ENCODE measurements at regions not wholly inside any gene's neighbourhood (a gene's known extent, or its start where the extent isn't known, plus 50 kb on each side); places are given as distances from the start of the nearest gene placed in this dataset.
"Not testable (repeated sequence)": the region's sequence is repeated elsewhere in the genome, so short reads cannot be mapped to it uniquely, and the experiment has no call there.

DNA sequence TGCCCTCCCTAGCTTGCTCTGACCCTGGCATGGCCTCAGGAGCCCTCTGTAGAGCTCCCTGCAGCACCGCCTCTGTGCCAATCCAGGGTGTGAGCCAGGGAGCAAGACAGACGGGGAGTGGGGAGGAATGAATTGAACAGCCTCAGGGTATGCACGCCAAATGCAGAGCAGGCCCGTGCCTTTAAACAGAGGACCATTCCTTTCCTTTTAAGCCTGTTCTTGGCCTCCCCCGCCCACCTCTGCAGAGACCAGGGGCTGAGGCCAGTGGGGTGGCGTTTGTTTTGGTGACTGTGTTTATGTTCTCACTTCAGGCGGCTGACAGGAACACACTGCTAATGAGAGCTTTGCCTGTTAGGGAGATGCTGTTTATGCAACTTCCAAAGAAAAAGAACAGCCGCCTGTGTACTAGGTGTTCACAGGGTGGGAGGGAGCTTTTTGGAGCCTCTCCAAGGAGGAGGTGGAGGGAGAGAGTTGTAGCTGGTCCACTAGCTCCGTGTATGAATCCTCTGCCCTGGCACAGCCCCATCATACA lies 528.1 kb upstream of the DPP6 start:
- no peak for DNase-seq (ENCODE audit: low spot score)

GRCh38 chr7:153529100-153529499 lies 523.1 kb upstream of the DPP6 start:
- DNase-seq (ENCODE audit: low spot score) = no peak

- DNase-seq (ENCODE audit: low spot score) = no peak
Observed at GRCh38 chr7:153529651-153530165, 522.5 kb upstream of the DPP6 start.

DNA sequence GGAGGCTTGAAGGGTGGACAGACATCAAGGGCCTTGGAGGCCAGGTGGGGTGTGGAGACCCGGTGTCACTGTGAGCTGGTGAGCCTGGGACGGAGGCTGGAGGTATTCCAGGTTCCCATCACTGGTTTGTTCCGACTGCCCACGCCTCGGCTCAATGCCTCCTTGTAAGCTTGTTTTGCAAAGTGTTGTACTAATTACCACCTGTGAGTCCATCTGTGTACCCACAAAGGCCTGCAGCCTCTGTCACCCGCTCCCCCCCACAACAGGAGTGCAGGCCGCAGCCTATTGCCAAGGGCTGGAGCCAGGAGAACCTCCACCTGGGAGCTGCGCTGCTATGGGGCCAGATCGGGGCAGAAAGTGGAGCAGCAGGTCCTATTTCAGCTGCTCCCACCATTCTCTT lies 521.8 kb upstream of the DPP6 start:
- DNase-seq (ENCODE audit: low spot score) = no peak

- no peak for DNase-seq (ENCODE audit: low spot score)
Observed at GRCh38 chr7:153532326-153532725, 519.9 kb upstream of the DPP6 start.

GRCh38 chr7:153537271-153537670 lies 514.9 kb upstream of the DPP6 start:
- DNase-seq (ENCODE audit: low spot score) = no peak

- DNase-seq (ENCODE audit: low spot score) = no peak
Observed at GRCh38 chr7:153541903-153542302, 510.3 kb upstream of the DPP6 start.

DNA sequence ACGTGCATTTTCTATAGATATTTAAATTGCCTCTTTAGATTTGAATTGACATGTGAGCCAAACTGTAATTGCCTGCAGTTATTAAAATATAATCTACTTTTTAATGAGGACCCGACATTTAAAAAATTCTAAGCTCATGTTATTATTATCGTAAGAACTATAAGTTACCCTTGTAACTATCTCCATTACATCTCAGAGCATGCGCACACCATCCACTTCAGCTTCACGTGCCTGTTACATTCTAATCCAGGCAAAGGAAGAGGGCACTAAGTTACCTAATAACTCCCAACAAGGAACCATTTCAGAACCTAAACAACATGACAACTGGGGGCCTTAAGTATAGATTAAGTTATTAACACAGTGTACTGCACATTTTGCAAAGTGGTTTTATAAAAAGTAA lies 509.0 kb upstream of the DPP6 start:
- no peak for DNase-seq (ENCODE audit: low spot score)

DNA sequence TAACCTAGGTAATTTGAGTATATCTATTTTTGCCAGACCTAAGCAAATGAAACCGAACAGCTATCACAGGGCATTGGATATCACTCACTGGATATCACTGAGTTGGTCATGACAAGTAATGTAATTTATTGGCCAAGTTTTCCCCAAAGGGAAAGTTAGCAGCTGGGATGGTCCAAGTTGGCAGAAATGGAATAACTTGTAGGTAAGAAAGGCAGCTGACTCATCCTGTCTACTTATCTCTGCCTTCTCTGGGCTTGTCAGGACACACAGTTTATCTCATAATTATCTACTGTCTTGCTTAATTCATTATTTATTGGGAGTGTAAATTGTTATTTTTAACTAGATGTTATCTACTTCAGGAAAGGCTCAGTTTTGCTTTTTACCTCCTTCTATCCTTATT lies 502.0 kb upstream of the DPP6 start:
- DNase-seq (ENCODE audit: low spot score) = no peak

DNA sequence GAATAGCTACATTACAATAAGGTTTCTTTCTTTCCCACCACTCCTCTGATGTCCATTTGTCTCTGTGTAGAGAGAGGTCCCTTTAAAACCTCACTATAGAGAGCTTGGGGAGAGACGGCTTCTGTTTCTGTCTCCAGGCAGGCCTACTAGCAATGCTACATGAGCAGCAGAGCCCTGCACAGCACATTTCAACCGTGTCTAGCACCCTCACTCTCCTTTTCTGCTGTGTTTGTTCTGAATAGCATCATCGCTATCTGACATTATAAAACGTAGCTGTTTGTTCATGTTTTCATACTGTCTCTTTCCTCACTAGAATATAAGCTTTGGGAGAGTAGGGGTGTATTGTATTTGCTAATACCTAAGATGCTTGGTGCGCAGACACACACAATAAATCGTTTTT lies 487.8 kb upstream of the DPP6 start:
- DNase-seq (ENCODE audit: low spot score) = no peak

- no peak for DNase-seq (ENCODE audit: low spot score)
Observed at GRCh38 chr7:153566324-153566723, 485.9 kb upstream of the DPP6 start.

- no peak for DNase-seq (ENCODE audit: low spot score)
Observed at GRCh38 chr7:153567426-153567825, 484.8 kb upstream of the DPP6 start.

DNA sequence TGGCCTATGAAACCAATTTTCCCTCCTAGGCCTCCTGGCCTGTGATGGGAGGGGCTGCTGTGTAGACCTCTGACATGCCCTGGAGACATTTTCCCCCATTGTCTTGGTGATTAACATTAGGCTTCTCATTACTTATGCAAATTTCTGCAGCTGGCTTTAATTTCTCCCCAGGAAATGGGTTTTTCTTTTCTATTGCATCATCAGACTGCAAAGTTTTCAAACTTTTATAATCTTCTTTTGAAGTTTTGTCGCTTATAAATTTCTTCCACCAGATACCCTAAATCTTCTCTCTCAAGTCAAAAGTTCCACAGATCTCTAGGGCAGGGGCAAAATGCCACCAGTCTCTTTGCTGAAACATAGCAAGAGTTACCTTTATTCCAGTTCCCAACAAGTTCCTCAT lies 482.7 kb upstream of the DPP6 start:
- not testable (repeated sequence) for DNase-seq (ENCODE audit: low spot score)

DNA sequence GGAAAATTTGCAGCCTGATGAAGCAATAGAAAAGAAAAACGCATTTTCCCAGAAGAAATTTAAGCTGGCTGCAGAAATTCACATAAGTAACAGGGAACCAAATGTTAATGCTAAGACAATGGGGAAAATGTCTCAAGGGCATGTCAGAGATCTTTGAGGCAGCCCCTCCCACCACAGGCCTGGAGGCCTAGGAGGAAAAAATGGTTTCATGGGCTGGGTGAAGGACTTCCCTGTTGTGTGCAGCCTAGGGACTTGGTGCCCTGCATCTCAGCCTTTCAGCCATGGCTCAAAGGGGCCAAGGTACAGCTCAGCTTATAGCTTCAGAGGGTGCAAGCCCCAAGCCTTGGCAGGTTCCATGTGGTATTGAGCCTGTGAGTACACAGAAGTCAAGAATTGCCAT lies 476.1 kb upstream of the DPP6 start:
- DNase-seq (ENCODE audit: low spot score) = no peak

GRCh38 chr7:153581419-153581818 lies 470.8 kb upstream of the DPP6 start:
- no peak for DNase-seq (ENCODE audit: low spot score)

DNA sequence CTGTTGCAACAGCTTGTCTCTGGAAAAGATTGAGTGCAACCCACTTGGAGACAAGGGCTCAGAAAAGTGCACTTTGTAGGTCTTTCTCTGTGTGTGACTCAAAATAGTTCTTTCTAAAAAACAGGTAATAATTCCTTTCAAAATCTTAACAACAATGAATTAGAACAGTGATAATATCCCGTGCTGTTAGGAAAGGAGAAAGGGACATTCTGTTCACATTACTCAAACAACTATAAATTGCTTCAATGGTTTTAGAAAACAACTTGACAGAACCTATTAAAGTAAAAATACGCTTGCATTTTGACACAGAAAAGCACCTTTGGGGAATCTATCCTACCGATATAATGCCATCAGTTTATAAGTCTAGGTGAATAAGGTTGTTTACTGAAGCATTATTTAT lies 468.1 kb upstream of the DPP6 start:
- DNase-seq (ENCODE audit: low spot score) = no peak

DNA sequence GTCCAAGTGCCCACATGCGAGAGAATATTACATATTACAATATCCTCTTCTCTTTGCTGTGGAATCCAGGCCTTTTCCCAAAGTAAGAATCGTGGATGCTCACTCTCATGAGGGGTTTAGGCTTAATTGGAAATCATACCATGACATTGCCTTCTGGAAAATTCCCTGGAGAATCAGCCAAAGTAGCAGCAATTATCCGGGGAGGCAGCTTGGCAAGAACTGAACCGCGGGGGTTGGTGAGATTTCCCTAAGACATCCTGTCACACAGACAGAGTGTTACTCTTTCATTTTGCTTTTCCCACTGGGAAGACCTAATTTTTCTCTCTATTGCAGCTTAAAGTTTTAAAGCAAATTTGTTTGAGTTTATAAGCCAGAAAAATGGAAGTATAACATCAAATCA lies 463.6 kb upstream of the DPP6 start:
- DNase-seq (ENCODE audit: low spot score) = no peak

- DNase-seq (ENCODE audit: low spot score) = no peak
Observed at GRCh38 chr7:153590136-153590535, 462.1 kb upstream of the DPP6 start.

GRCh38 chr7:153590571-153590970 lies 461.6 kb upstream of the DPP6 start:
- DNase-seq (ENCODE audit: low spot score) = no peak

DNA sequence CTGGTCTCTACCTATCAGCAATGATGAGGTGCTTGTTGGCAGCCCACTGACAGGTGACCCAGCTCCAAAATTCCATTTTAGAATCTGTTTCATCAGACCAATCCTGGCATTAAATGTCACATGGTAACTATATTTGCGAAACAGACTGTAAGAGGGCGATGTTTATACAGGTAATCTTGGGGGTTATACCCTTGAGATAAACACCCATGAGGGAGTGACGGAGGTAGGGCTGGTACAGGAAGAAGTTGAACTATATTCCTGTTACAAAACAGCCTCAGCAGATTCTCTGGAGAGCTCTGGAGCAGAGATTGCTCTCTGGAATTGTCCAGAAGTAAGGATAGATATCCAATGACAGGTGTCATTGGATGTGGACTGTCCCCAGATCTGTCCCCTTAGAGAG lies 444.8 kb upstream of the DPP6 start:
- no peak for DNase-seq (ENCODE audit: low spot score)

- DNase-seq (ENCODE audit: low spot score) = no peak
Observed at GRCh38 chr7:153616711-153617325, 435.4 kb upstream of the DPP6 start.

- DNase-seq (ENCODE audit: low spot score) = no peak
Observed at GRCh38 chr7:153627323-153627722, 424.9 kb upstream of the DPP6 start.

DNA sequence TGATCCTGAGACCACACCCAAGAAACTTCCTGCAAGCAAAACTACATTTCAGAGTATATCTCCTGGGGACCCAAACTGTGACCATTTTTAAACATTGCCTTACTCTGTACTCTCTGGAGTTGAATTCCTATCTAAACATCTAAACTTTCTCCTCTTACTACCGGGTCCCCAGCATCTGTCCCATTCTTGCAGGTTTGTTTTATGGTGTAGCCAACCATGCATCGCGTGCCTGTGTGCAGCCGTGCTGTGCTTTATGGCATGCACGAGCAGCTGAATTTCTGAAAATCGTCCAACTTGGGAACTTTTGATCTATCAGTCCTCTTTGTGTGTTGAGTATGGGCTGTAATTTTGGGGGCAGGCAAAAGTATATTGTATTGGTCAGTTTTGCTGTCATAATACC lies 423.8 kb upstream of the DPP6 start:
- no peak for DNase-seq (ENCODE audit: low spot score)

DNA sequence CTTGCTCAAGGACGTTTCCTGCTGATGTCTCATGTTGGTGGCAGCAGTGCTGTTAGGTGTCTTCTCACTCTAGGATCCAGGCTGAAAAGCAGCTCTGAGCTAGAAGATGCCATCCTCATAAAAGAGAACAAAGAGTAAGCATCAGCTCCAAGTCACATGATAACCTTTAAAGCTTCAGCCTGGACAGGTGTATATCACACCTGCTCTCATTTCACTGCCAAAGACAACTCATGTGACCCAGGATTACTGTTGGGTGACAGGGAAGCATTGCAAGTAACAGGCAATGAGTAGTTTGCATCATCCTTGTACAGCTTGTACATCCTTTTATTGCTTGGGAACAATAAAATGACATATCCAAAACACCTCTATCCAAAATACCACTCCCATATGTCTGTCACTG lies 423.4 kb upstream of the DPP6 start:
- no peak for DNase-seq (ENCODE audit: low spot score)
